ENCODE measurements at regions not wholly inside any gene's neighbourhood (a gene's known extent, or its start where the extent isn't known, plus 50 kb on each side); places are given as distances from the start of the nearest gene placed in this dataset.

- POLR2A ChIA-PET = no interaction called here
- WGBS (ENCODE audit: missing lambda C conversion rate) = 32% methylated on average over 6 of the region's 6 CpGs
Measured at GRCh38 chr6:41475164-41475563, 71.0 kb upstream of the FOXP4 start.

GRCh38 chr6:41475737-41476357 is 70.3 kb upstream of the FOXP4 start:
- TF ChIP-seq FOXS1 (CRISPR knock-in tag; IDR thresholded peaks at IDR 0.05) (no peak), MAX (IDR thresholded peaks at IDR 0.05) (no peak), RNF2 (IDR thresholded peaks at IDR 0.05; ENCODE audit: borderline replicate concordance, low read depth) (no peak), NR3C1 (IDR thresholded peaks at IDR 0.05) (no peak), GATA3 (IDR thresholded peaks at IDR 0.05; ENCODE audit: borderline replicate concordance) (no peak), ELK1 (IDR thresholded peaks at IDR 0.05; ENCODE audit: low read depth, low read length) (no peak), TP53 (CRISPR knock-in tag; IDR thresholded peaks at IDR 0.05) (no peak), RFX5 (IDR thresholded peaks at IDR 0.05) (no peak)
- DNase-seq (ENCODE audit: low read depth in 1 of 2, low spot score in 1 of 2) (no peak), FAIRE-seq (no peak)

More at GRCh38 chr6:41475164-41475563, 71.0 kb upstream of the FOXP4 start:
- Histone ChIP-seq H3K27ac (no peak overlapping the region), H3K4me1 (no peaks in the 10 kb centered on the region), H3K4me2 (no peak overlapping the region), H3K4me3 (no peak overlapping the region), H3K9me3 (no peaks in the 10 kb centered on the region)
- CTCF ChIA-PET = no interaction called here
- no peak for DNase-seq (ENCODE audit: low read depth in 1 of 2, low spot score in 1 of 2)
- ATAC-seq = no peak
- FAIRE-seq = no peak
- TF ChIP-seq EP300 (IDR thresholded peaks at IDR 0.05) (no peak), HOXB5 (CRISPR knock-in tag; IDR thresholded peaks at IDR 0.05) (no peak), HMGXB4 (CRISPR knock-in tag; IDR thresholded peaks at IDR 0.05; ENCODE audit: borderline replicate concordance) (no peak), TP53 (CRISPR knock-in tag; IDR thresholded peaks at IDR 0.05) (no peak), NFE2L2 (conservative IDR thresholded peaks at IDR 0.05; ENCODE audit: low read length) (no peak), REST (IDR thresholded peaks at IDR 0.05) (no peak), CTCF (IDR thresholded peaks at IDR 0.05) (no peak), HOXA7 (CRISPR knock-in tag; IDR thresholded peaks at IDR 0.05) (no peak), CBX2 (IDR thresholded peaks at IDR 0.05; ENCODE audit: borderline replicate concordance, low read depth) (no peak)

More at GRCh38 chr6:41475737-41476357, 70.3 kb upstream of the FOXP4 start:
- Histone ChIP-seq H3K4me1 (no peaks in the 10 kb centered on the region), H3K27ac (no peak overlapping the region), H3K9me3 (no peaks in the 10 kb centered on the region), H3K4me2 (no peak overlapping the region), H3K4me3 (no peak overlapping the region)
- 46% methylated on average over 6 of the region's 6 CpGs for WGBS (ENCODE audit: missing lambda C conversion rate)
- ChIA-PET CTCF (no interaction called here), POLR2A (no interaction called here)
- no peak for ATAC-seq
